ENCODE measurements at regions not wholly inside any gene's neighbourhood (a gene's known extent, or its start where the extent isn't known, plus 50 kb on each side); places are given as distances from the start of the nearest gene placed in this dataset.

GRCh38 chr3:28716939-28717338 is 368.3 kb upstream of the AZI2 start:
- H3K27ac ChIP-seq, result no peak overlapping the region
- H3K4me3 ChIP-seq, result no peak overlapping the region
- no peak for DNase-seq (ENCODE audit: low spot score)
- TF ChIP-seq, protein P1, sequence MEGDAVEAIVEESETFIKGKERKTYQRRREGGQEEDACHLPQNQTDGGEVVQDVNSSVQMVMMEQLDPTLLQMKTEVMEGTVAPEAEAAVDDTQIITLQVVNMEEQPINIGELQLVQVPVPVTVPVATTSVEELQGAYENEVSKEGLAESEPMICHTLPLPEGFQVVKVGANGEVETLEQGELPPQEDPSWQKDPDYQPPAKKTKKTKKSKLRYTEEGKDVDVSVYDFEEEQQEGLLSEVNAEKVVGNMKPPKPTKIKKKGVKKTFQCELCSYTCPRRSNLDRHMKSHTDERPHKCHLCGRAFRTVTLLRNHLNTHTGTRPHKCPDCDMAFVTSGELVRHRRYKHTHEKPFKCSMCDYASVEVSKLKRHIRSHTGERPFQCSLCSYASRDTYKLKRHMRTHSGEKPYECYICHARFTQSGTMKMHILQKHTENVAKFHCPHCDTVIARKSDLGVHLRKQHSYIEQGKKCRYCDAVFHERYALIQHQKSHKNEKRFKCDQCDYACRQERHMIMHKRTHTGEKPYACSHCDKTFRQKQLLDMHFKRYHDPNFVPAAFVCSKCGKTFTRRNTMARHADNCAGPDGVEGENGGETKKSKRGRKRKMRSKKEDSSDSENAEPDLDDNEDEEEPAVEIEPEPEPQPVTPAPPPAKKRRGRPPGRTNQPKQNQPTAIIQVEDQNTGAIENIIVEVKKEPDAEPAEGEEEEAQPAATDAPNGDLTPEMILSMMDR (IDR thresholded peaks at IDR 0.05), result no peak

DNA sequence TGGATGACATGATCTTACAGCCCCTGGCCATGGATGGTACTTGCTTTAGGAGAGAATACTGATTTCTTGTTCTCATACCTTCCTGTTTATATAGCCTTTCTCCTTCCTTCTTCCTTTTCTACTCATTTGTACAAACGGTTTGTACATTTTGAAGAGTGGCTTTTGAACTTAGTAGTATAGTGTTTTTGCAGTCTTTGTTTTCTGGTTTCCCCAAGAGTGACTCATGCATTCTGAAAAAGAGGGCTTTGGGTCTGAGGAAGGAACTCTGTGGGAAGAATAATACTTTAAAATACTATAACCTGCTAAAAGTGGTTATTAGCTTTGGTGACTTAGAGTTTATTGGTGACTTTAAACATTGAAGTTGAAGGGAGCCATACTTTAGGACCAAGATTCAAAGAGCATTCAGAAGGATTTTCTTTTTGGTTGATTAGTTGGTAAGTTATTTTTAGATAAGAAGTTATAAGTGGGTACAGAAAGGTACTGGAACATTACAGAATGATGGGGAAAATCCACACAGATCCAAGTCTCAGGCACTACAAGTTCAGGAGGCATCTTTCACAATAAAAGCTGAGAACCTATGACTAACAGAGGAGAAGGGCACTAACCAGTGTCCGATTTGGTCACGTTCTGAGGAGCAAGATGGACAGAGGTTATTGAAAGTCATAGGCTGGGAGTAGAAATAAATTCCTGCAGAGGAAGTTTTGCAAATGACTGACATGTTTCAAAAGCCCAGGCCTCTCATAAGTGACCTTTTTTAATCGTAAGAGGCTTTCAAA is 369.6 kb upstream of the AZI2 start:
- TF ChIP-seq, protein P1 (IDR thresholded peaks at IDR 0.05), result no peak
- H3K4me3 ChIP-seq, result no peak overlapping the region
- no peak for DNase-seq (ENCODE audit: low spot score)
- H3K27ac ChIP-seq, result no peak overlapping the region

- TF ChIP-seq, protein P1 (IDR thresholded peaks at IDR 0.05), result peak; percentile 26
- no peak overlapping the region for H3K4me3 ChIP-seq
- no peak for DNase-seq (ENCODE audit: low spot score)
- no peak overlapping the region for H3K27ac ChIP-seq
These were observed 378.2 kb upstream of the AZI2 start for GRCh38 chr3:28726840-28727239.

- no peak for DNase-seq (ENCODE audit: low spot score)
- H3K27ac ChIP-seq, result no peak overlapping the region
- TF ChIP-seq, protein P1 (IDR thresholded peaks at IDR 0.05), result no peak
- H3K4me3 ChIP-seq, result no peak overlapping the region
These were observed 378.7 kb upstream of the AZI2 start for GRCh38 chr3:28727307-28727706.

DNA sequence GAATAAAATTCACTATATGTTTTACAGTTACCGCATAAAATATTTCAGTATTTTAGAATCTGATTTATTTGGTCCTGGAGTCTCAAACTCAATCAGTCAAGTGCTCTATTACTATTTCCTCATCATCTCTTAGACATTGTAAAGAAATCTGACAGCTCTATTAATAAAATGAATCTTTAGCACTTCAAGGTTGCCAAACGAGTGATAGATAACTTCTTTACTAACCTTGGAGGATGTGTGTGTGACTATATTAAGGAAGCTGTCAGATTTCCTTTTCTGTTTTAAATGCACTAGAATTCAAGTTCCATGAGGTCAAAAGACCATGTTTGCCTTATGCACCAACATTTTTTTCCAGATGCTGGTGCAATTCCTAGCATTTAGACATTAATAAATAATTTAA is 389.8 kb upstream of the AZI2 start:
- H3K4me3 ChIP-seq, result no peak overlapping the region
- H3K27ac ChIP-seq, result no peak overlapping the region
- no peak for DNase-seq (ENCODE audit: low spot score)
- TF ChIP-seq, protein P1 (IDR thresholded peaks at IDR 0.05), result no peak

- TF ChIP-seq, protein P1 (IDR thresholded peaks at IDR 0.05), result no peak
- no peak for DNase-seq (ENCODE audit: low spot score)
- no peak overlapping the region for H3K27ac ChIP-seq
- H3K4me3 ChIP-seq, result no peak overlapping the region
These were observed 391.0 kb upstream of the AZI2 start for GRCh38 chr3:28739647-28740046.

DNA sequence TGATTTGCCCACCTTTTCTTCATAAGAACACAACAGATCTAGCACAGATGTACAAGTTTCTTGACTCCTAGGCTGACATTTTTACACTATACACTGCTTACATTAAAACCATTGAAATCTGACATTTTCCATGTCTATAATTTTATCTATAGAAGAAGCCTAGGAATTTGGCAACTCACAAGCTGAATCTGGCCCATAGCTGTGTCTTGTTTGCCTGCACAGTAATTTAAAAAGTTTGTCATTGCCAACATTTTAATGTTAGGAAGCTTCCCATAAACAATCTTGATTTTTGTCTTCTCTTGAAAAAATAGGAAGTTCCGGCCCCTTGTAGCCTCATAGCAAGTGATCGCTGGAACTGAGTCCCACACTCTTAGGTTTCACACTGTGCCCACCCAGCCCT is 394.6 kb upstream of the AZI2 start:
- TF ChIP-seq, protein P1 (IDR thresholded peaks at IDR 0.05), result no peak
- no peak for DNase-seq (ENCODE audit: low spot score)
- H3K4me3 ChIP-seq, result no peak overlapping the region
- no peak overlapping the region for H3K27ac ChIP-seq

All from coronary artery (tissue), 2 donors.